ENCODE measurements at regions not wholly inside any gene's neighbourhood (a gene's known extent, or its start where the extent isn't known, plus 50 kb on each side); places are given as distances from the start of the nearest gene placed in this dataset.

- TF ChIP-seq CTCF (IDR thresholded peaks at IDR 0.05), result no peak
- no peak for TF ChIP-seq POLR2A (IDR thresholded peaks at IDR 0.05)
Observed at GRCh38 chr12:46659032-46659650, 166.7 kb downstream of the SLC38A4 start.
